ENCODE measurements at regions not wholly inside any gene's neighbourhood (a gene's known extent, or its start where the extent isn't known, plus 50 kb on each side); places are given as distances from the start of the nearest gene placed in this dataset.

- DNase-seq (no peak), ATAC-seq (ENCODE audit: low FRiP score in 2 of 2) (no peak)
- no peak overlapping the region for H3K27ac ChIP-seq
- WGBS, 2 donors = 64 to 72% methylated on average over 6 of the region's 6 CpGs
- no peaks in the 10 kb centered on the region for H3K9me3 ChIP-seq
- TF ChIP-seq POLR2AphosphoS5 (IDR thresholded peaks at IDR 0.05) = no peak
- TF ChIP-seq EP300 (IDR thresholded peaks at IDR 0.05) = no peak
- no peak for TF ChIP-seq CTCF (IDR thresholded peaks at IDR 0.05)
- no peak for TF ChIP-seq POLR2A (IDR thresholded peaks at IDR 0.05)
- H3K27me3 ChIP-seq = no peaks in the 10 kb centered on the region
- no peaks in the 10 kb centered on the region for H3K4me1 ChIP-seq
- no peak overlapping the region for H3K4me3 ChIP-seq
- no peaks in the 10 kb centered on the region for H3K36me3 ChIP-seq
Observed at GRCh38 chr13:109979228-109979627, 192.8 kb upstream of the IRS2 start.

- no peaks in the 10 kb centered on the region for H3K36me3 ChIP-seq
- no peak for TF ChIP-seq CTCF (IDR thresholded peaks at IDR 0.05)
- no peak for TF ChIP-seq POLR2AphosphoS5 (IDR thresholded peaks at IDR 0.05)
- no peak for TF ChIP-seq EP300 (IDR thresholded peaks at IDR 0.05)
- TF ChIP-seq POLR2A (IDR thresholded peaks at IDR 0.05) = no peak
- ATAC-seq (ENCODE audit: low FRiP score in 2 of 2) = no peak
- H3K4me3 ChIP-seq = no peak overlapping the region
- H3K27ac ChIP-seq = no peak overlapping the region
- H3K4me1 ChIP-seq = no peaks in the 10 kb centered on the region
- no peaks in the 10 kb centered on the region for H3K27me3 ChIP-seq
- no peak for DNase-seq
- 81 to 88% methylated on average over 11 of the region's 11 CpGs for WGBS, 2 donors
- H3K9me3 ChIP-seq = no peaks in the 10 kb centered on the region
Observed at GRCh38 chr13:109977212-109977968, 191.0 kb upstream of the IRS2 start.

GRCh38 chr13:109976206-109976997 is 190.0 kb upstream of the IRS2 start:
- ATAC-seq (ENCODE audit: low FRiP score in 2 of 2) = no peak
- WGBS, 2 donors = 77 to 82% methylated on average over 9 of the region's 9 CpGs
- DNase-seq = no peak
- Histone ChIP-seq H3K9me3 (no peaks in the 10 kb centered on the region), H3K27ac (no peak overlapping the region), H3K36me3 (no peaks in the 10 kb centered on the region), H3K27me3 (no peaks in the 10 kb centered on the region), H3K4me3 (no peak overlapping the region), H3K4me1 (no peaks in the 10 kb centered on the region)
- TF ChIP-seq POLR2A (IDR thresholded peaks at IDR 0.05) (no peak), CTCF (IDR thresholded peaks at IDR 0.05) (no peak), POLR2AphosphoS5 (IDR thresholded peaks at IDR 0.05) (no peak), EP300 (IDR thresholded peaks at IDR 0.05) (no peak)

- Histone ChIP-seq H3K27ac (no peak overlapping the region), H3K4me1 (no peaks in the 10 kb centered on the region), H3K27me3 (no peaks in the 10 kb centered on the region), H3K36me3 (no peaks in the 10 kb centered on the region), H3K4me3 (no peak overlapping the region), H3K9me3 (peaks cover 0 to 8% (median 0%) of the 10 kb centered on the region in 4 donors)
- 89% methylated on average over 7 of the region's 7 CpGs for WGBS, 2 donors
- TF ChIP-seq POLR2AphosphoS5 (IDR thresholded peaks at IDR 0.05) (no peak), CTCF (IDR thresholded peaks at IDR 0.05) (no peak), EP300 (IDR thresholded peaks at IDR 0.05) (no peak), POLR2A (IDR thresholded peaks at IDR 0.05) (no peak)
- ATAC-seq (ENCODE audit: low FRiP score in 2 of 2) (no peak), DNase-seq (no peak)
Observed at GRCh38 chr13:109974354-109974753, 188.0 kb upstream of the IRS2 start.
